ENCODE measurements at regions not wholly inside any gene's neighbourhood (a gene's known extent, or its start where the extent isn't known, plus 50 kb on each side); places are given as distances from the start of the nearest gene placed in this dataset.

DNA sequence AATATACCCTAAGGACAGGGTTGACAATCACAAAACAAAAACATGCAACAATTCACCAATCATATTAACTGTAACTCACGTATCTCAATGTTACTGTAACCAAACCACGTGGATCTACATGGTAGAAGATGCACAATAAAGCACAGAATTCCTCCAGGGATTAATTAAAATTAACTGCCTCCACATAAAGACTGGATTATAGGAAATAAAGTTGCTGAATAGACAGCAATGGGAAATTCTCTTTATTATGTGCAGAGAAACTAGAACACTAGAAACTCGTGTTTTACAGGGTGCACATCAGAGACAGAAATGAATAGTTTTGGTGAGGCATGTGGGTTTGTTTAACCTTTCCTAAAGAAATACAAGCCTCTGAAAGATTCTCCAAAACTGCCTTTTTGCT is 696.3 kb downstream of the EPHA3 start:
- WGBS, 2 experiments (ENCODE audit: extremely low coverage in 1 of 2, insufficient coverage in 1 of 2, insufficient read length in 1 of 2, insufficient replicate concordance in 2 of 2, low coverage in 1 of 2, low lambda C conversion rate in 2 of 2, missing lambda C conversion rate in 1 of 2) = 89% methylated on average over 3 of the region's 3 CpGs; no CpG with 5 or more reads in 1 of the 2 experiments
- H2BK15ac ChIP-seq (ENCODE audit: low read length) = no peak overlapping the region
- no peak overlapping the region for H3K27ac ChIP-seq (ENCODE audit: low read depth, low read length)
- no peak overlapping the region for H2BK5ac ChIP-seq (ENCODE audit: low read depth, low read length)
- H3K56ac ChIP-seq (replicated peaks; ENCODE audit: insufficient read length, low read depth, low read length) = no peak overlapping the region
- H4K5ac ChIP-seq (ENCODE audit: insufficient read length, low read depth, low read length) = no peak overlapping the region
- no peak for DNase-seq (ENCODE audit: low read depth in 1 of 2, low spot score in 2 of 2)
- H3K36me3 ChIP-seq (ENCODE audit: control insufficient read depth in 2 of 4, insufficient read depth in 4 of 4, low read length in 3 of 4) = no peaks in the 10 kb centered on the region
- no peak overlapping the region for H2BK120ac ChIP-seq (replicated peaks; ENCODE audit: low read depth, low read length)
- H3K18ac ChIP-seq (ENCODE audit: extremely low read depth, low read length) = no peak overlapping the region
- H3K79me1 ChIP-seq (ENCODE audit: low read depth, low read length) = no peaks in the 10 kb centered on the region
- H2AK5ac ChIP-seq (ENCODE audit: low read depth, low read length) = no peak overlapping the region
- no peak overlapping the region for H3K4me2 ChIP-seq (ENCODE audit: insufficient read depth in 1 of 2, low read depth in 2 of 2, low read length in 2 of 2)
- no peak overlapping the region for H4K91ac ChIP-seq (replicated peaks; ENCODE audit: insufficient read length, low read length)
- H4K20me1 ChIP-seq (replicated peaks in 1 of 2; ENCODE audit: control insufficient read depth in 1 of 2, insufficient read depth in 2 of 2, low read length in 2 of 2) = no peaks in the 10 kb centered on the region
- H3K27me3 ChIP-seq (replicated peaks in 1 of 4; ENCODE audit: control insufficient read depth in 3 of 4, extremely low read depth in 1 of 4, insufficient read depth in 3 of 4, low read length in 3 of 4) = no peaks in the 10 kb centered on the region
- H3K4me3 ChIP-seq (ENCODE audit: extremely low read depth in 1 of 4, insufficient read depth in 2 of 4, low read depth in 3 of 4, low read length in 4 of 4) = no peak overlapping the region
- ChIA-PET CTCF (ENCODE audit: partially characterized antibody) (no interaction called here), POLR2A (ENCODE audit: partially characterized antibody) (no interaction called here)
- no peaks in the 10 kb centered on the region for H3K79me2 ChIP-seq (ENCODE audit: control insufficient read depth in 1 of 2, insufficient read depth in 2 of 2, low read length in 2 of 2)
- H3K14ac ChIP-seq (ENCODE audit: insufficient read length) = no peak overlapping the region
- H3K23ac ChIP-seq (ENCODE audit: insufficient read length) = no peak overlapping the region
- no peak overlapping the region for H4K8ac ChIP-seq (ENCODE audit: extremely low read depth, insufficient read depth, low read length)
- no peaks in the 10 kb centered on the region for H3K23me2 ChIP-seq (ENCODE audit: low read depth, low read length)
- H2AFZ ChIP-seq (ENCODE audit: low read length) = no peak overlapping the region
- no peak overlapping the region for H3K4ac ChIP-seq (replicated peaks; ENCODE audit: insufficient read length, low read depth, low read length)
- no peak overlapping the region for H2BK12ac ChIP-seq (ENCODE audit: low read depth, low read length)
- peaks cover 4 to 8% of the 10 kb centered on the region in 2 experiments; a peak in 1 of 4 replicates for H3K9me3 ChIP-seq (ENCODE audit: insufficient read depth in 2 of 2, low read depth in 1 of 2, low read length in 1 of 2)
- FAIRE-seq = no peak
- H3K4me1 ChIP-seq (replicated peaks in 1 of 4; ENCODE audit: control insufficient read depth in 3 of 4, insufficient read depth in 4 of 4, low read length in 3 of 4) = no peaks in the 10 kb centered on the region; a peak in 1 of 7 replicates
- no peak overlapping the region for H2BK20ac ChIP-seq (ENCODE audit: low read length)
- no peak overlapping the region for H3K9ac ChIP-seq (replicated peaks in 1 of 4; ENCODE audit: extremely low read depth in 1 of 4, low read depth in 3 of 4, low read length in 3 of 4)
- TF ChIP-seq CREB1 (IDR thresholded peaks at IDR 0.05) = no peak
- no peak for TF ChIP-seq NANOG (IDR thresholded peaks at IDR 0.05; ENCODE audit: insufficient read depth, low read depth, low read length, poor library complexity, severe bottlenecking)
- no peak for TF ChIP-seq TEAD4 (IDR thresholded peaks at IDR 0.05; ENCODE audit: low read depth, low read length)
- no peak for TF ChIP-seq PHF8 (conservative IDR thresholded peaks at IDR 0.05; ENCODE audit: low read depth, low read length)
- no peak for TF ChIP-seq ASH2L (IDR thresholded peaks at IDR 0.05; ENCODE audit: low read length)
- TF ChIP-seq SAP30 (IDR thresholded peaks at IDR 0.05; ENCODE audit: insufficient read depth, insufficient replicate concordance, low read length) = no peak
- TF ChIP-seq CEBPB (IDR thresholded peaks at IDR 0.05; ENCODE audit: low read depth, low read length) = no peak

All from H1 (cell line).